GM04503 (cell line): ENCODE measurements at regions not wholly inside any gene's neighbourhood (a gene's known extent, or its start where the extent isn't known, plus 50 kb on each side); places are given as distances from the start of the nearest gene placed in this dataset.
A peak's percentile ranks its signal among the peaks of the same experiment; 100 is the strongest.

Source experiments
- DNase-seq: peaks from one replicate; pipeline ENCODE4 v3.0.0-alpha.2; 2012; ENCODE audit warnings: low read depth

DNA sequence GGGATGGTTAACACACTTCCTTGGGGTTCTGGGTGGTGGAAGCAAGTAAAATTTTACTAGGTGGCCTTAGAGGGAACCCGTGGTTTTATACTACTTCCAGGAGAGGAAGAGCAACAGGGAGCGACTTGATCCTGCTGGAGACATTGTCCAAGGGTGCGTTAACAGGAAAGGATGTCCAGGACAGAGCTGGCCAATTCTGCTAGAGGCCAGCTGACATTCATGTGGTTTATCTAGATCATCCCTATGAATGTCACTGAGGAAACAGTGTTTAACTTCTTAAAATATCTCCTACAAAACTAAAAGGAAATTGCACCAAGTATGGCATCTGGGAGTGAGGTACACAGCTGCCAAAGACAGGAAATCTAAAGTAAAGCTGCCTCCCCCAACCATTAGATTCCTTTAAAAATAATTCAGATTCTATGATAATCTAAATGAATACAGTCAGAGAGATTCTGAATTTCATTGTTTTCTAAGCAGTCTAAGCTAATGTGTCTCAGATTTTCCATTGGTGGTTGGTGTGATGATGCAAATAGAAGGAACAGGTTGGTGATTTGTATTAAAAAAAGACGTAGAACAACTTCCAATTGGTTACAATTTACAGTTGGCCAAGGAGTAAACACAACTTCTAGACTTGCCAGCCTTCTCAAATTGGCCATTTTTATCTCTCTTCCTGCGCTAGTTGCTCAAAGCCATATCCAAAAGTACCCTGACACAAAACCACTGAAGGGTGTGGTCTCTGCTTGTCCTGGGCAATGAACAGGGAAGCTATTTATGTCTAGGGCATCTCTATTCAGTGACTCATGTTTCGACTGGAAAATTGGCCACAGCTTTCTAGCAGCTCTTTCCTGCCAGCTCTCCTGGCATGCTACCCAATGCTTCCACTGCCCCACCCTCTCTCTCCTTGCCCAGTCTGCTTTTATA, 574.7 kb upstream of the MEF2C start:
- peak; percentile 29 for DNase-seq

DNA sequence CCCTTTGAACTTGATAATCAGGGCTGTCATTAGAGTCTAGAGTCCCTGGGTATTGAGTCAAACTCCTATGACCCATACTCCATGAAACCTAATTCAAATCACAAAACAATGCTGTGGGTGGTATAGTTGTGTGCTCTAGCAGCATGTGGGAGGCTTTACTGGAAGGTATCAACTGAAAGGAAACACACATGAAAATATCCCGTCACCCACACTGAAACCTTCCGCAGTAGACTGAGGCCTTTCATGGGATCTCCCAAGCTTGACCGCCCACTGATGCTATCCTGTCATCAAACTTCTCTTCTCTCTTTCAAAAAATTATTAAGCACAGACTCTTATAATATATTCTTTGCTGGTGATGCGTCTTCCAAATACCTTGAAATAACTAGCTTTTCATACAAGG, 569.1 kb upstream of the MEF2C start:
- DNase-seq = no peak

DNA sequence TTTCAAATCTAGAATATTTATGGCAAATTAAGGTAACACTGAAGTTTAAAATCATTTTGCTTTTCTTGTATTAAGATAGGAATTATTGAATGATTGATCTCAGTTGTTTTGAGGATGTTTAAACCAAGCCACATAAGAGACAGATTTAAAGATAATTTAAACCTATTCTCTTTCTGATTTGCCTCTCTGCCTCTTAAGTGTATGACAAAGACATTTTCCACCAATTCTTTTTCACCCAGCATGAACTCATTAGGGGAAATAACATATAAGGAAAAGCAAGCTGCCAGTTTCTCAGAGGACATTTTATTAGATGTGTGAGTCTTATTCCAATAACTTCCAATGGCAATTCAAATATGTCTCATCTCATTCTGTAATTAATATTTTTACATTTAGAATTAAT, 568.3 kb upstream of the MEF2C start:
- DNase-seq = no peak

DNA sequence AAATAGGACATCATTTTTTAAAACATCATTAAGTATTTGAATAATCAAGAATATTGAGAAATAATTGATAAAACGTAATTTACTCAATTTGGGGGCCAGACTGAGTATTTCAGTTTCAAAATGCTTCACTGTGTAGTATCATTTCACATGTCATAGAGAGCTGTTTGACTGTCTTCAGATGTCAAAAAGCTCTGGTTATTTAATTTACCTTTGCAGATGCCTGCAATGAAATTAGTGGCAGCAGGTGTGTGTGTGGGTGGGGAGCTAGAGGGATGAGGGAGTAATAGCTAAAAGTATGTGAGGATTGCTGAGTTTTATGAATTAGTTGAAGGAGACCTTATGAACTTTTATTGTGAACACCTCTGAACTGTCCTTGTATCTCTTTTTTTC, 567.2 kb upstream of the MEF2C start:
- no peak for DNase-seq

DNA sequence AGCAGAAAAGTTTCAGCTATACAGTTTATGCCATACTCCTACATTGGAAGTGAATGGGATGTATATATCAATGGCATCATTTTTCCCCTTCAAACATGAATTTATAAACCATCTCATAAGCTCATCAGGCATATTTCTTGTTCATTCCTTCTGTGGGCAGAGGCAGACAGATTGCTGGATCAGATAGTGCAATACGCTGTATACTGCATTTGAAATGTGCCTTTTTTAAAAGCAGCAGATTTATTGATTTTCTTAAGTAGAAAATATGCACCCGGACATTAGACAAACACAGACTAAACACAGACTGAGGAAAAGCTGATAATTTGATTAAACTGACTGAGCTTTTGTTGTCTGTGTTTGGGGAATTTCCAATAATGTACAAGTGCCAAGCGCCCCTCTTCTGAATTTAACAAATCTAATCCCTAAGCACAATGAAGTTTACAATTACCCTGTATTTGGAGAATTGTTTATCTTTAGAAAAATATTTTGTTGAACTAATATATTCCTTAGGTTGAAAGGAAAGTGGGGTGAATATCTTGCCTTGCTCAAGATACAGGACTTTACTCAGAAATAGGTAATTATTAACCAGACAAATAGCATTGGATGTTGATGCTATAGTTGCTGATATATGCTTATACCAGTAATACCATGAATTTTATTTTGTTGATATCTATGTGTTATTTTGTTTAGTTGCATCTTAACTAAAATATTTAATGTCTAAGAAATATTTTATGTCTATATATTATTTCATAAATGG, 566.6 kb upstream of the MEF2C start:
- no peak for DNase-seq

DNA sequence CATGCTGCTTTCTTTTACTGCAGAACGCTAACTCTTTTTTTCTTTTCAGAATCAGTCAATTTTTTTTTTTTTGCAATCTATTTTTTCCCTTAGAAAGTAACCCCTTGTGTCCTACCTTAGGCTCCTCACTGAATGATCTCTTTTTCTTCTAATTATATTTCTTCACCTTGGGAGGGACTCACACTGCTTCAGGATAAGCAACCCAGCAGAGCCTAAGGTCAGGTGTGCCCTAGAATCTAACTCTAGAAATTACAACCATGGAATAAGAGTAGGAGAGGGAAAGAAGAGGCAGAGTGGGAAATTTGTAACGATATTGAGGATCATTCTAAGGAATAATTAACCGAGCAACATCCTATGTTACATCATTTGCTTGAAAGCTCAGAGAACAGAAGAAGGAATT, 564.0 kb upstream of the MEF2C start:
- DNase-seq = no peak

DNA sequence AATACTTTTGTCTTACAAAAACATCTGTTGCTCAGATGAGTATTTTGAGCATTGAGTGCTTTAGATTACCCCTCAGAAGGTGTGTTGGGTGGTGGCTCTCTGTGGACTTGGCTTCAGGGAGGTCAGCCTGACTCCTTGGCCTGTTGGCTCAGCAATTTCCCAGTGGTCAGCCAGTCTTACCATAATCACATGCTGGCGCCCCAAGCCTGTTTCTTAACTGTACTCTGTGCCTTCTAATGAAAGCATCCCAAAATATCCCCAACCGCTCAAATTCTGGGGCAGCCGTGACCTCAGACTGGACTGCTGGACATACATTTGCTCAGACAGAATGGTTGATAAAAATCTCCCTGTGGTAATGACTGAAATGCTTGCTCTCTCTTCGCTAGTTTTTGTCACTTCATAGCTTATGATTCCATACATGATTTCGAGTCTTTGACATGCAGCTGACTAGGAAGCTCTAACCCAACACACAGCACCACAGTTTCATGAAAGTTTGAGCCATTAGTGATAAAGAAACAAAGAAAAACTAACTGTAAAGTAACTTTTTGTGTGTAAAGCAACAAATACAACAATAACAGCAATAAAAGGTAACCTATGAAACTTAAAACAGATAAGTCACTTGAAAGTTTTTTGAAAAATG, 562.2 kb upstream of the MEF2C start:
- DNase-seq = no peak

DNA sequence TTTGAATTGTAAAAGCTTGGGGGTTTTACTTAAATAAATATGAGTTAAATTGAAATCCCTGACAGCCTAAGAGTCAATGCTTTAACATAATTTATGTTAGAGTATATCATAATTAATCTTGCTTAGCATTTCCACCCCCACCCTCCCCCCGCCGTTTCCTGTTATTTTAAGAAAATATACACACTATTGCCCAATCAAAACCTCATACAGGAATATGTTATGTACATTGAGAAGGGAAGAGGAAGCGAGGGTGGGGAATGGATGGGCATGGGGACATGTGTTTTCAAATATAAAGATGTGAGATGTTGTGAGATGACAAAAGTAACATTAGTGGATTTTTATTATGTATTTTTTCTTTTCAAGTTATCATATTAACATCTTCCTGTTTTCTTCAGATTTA, 561.1 kb upstream of the MEF2C start:
- no peak for DNase-seq

DNA sequence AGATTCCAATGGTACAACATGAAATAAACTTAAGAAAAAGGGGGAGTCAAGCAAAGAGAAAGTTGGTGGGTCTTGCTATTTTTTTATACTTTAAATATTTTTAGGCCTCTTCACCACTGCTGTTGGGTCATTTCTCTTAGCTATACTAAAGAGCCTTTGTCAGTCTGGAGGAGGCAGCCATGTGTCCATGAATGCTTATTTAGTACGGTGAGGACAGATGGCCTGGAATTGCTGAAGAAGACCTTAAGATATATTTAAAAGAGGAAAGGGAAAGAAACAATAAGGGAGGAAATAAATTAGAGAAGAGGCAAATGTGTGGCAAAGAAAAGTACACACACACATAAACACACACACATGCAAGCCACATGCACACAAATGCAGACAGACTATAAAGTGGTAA, 560.5 kb upstream of the MEF2C start:
- no peak for DNase-seq

DNA sequence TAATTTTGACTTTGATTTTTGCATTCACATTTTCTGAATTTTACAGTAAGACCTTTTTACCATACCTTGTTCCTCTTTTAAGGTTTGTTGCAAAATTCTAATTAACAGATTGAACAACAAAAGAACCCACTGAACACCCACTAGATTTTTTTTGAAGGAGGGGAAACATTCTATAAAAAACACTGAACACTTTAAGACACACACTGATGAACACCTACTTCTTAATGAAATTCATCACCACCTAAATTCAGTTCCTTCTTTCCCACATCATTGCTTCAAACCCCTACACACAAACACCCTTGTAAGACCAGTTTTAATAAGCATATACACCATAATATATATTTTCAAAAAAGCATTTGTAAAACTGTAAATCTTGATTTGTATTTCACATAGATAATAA, 559.0 kb upstream of the MEF2C start:
- no peak for DNase-seq

DNA sequence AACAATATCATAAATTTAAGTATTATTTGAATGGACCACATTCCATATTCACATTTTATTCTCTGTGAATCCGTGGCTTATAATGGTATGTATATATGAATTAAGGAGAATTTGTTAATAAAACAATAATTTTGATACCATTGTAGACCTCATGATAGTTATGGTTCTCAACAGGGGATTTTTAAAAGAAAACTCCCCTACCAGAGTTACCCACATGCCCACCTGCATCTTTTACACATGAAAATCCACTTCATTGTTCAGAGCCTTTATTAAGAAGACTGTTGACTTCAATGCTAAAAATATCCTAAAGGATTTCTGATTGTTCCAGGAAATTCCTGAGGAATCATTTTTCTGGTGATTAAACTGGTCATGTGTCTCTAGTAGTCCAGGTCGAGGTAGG, 557.7 kb upstream of the MEF2C start:
- DNase-seq = no peak

DNA sequence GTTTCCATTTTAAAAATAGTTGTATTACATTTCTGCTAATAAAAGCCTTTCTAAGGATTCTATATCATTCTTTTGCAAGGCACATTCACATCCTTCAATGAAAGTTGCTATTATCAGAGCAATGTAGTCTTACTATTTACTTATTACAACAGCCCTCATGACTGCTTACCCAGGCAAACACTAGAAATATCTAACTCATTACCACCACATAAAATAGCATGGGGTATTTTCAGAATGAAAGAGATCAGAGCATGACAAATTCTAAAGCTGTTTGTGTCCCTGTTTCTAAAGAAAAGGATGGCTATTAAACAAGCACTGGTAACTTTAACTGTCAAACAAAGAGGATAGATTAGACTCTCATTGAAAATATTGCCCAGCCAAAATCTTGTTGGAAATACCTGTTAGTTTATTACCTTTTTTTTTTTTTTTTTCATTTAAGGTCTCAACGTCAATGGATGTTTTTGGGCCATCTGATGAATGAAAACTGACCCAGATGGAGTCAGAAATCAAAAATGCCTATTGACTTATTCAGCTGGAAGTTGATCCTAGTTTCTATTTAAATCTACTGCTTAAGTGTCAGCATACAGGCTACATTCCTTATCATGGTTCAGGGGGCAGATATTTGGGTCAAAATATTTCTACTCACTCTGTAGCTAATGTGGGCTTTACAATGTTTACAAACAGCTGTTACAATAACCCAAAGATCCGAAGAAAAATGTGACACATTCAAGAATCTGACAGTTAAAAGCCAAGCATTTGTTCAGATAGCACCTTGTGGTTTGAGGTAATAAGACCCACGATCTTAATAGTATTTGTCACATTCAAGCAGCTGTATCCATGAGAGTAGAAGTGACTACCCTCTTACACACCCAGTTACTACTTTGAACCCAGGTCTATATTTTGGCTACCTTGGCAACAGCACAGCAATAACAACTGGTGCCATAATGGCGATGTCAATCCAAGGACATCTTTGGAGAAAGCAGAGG, 554.8 kb upstream of the MEF2C start:
- no peak for DNase-seq

DNA sequence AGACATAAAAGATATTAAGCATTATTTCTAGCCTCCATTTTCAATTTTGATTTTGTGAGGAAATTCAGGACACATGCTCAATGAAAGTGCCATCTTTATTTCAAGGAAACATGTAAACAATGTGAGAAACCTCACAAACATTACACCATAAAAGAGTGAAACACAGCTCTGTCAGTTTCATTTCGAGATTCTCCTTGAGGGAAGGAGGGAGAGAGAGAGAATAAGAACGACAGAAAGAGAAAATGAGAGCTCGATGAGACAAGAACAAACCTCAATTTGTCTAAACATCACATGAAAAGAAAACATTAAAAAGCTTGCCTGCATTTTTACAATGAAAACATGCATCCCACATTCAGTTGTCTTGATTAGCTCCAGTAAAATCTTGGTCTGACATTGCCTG, 553.5 kb upstream of the MEF2C start:
- DNase-seq = no peak

DNA sequence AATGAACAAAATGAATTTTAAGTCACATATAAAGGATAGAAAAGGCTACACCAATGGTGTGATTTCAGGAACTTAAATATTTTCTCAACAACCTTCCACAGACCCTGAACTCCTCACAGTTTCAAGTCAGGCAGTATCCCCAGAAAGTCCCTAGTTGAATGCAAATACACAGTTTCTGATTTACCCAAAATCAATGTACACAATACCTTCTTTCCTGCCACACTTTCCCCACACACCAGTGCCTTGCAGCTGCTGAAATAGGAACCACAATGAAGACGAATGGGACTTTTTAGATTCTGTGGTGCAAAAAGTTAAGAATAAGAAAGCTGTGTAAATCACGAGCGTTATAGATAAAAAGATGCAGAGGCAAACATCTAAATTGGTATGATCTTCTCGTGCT, 552.4 kb upstream of the MEF2C start:
- no peak for DNase-seq

DNA sequence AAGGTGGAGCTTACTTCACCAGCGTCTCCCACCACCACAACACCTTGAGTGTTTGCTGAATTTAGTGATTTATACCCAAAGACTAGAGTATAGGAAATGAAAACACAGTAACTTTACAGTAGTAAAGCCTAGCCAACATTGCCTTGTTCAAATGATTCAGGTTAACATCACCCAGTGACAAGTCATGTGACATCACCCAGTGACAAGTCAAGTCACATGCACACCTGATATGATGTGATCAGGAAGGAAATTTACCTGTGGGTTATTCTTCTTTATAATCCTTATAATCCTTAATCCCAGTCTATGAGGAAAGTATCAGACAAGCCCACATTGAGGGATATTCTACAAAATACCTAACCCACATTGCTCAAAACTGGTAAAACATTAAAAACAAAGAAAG, 545.6 kb upstream of the MEF2C start:
- DNase-seq = no peak

DNA sequence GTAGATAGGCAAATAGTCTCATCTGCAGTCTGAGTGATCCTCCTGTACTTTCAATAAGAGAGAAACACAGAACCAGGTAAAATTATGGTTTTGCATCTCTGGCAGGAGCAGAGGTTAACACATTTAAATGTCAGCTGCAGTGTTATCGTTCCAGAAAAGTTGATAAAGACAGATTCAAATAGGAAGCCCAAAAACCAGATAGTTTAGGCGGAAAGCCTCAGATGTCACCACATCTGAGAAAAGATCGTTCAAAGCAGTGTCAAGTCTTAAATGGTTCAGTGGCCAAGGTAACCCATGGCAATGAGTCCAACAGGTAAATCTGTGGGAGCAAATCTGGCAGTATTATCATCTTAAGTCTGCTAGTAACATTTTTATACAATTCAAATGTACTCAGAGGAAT, 542.1 kb upstream of the MEF2C start:
- DNase-seq = no peak

DNA sequence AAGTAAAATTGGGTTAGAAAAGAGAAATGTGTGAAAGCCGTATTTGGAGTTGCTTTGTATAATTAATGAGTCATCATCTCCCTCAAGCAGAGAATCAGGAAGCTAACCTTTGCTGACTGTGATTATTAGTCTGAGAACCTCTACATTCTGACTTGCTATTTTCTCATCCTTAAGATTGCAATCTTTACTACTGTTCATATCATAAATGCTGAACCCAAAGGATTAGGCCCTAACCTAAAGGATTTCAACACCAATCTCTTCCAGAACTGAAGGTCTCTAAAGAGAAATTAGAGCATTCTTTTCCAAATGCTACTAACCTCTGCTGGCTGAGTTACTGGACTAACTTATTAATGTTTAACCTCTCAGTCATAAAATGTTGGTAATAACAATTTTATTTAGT, 538.1 kb upstream of the MEF2C start:
- DNase-seq = no peak

DNA sequence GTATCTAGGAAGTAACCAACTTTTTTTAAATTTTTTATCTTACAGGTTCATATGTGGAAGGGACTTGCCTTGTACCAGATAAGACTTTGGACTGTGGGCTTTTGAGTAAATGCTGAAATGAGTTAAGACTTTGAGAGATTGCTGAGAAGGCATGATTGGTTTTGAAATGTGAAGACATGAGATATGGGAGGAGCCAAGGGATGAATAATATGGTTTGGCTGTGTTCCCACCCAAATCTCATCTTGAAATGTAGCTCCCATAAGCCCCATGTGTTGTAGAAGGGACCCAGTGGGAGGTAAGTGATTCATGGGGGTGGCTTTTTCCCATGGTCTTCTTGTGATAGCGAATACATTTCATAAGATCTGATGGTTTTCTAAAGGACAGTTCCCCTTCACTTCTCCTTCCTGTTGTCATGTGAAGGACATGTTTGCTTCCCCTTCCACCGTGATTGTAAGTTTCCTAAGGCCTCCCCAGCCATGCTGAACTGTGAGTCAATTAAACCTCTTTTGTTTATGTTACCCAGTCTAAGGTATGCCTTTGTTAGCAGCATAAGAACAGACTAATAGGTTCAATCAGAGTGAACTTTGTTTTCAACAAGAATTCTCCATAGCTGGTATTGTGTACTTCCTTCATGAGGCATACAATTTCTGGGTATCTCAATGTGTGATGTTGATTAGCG, 535.6 kb upstream of the MEF2C start:
- DNase-seq = no peak

DNA sequence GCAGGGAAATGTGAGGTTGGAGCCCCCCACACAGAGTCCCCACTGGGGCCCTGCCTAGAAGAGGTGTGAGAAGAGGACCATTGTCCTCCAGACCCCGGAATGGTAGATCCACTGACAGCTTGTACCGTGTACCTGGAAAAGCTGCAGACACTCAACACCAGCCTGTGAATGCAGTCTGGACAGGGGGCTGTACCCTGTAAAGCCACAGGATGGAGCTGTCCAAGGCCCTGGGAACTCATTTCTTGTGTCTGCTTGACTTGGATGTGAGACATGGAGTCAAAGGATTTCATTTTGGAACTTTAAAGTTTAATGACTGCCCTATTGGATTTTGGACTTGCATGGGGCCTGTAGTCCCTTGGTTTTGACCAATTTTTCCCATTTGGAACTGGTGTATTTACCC, 535.0 kb upstream of the MEF2C start:
- no peak for DNase-seq

DNA sequence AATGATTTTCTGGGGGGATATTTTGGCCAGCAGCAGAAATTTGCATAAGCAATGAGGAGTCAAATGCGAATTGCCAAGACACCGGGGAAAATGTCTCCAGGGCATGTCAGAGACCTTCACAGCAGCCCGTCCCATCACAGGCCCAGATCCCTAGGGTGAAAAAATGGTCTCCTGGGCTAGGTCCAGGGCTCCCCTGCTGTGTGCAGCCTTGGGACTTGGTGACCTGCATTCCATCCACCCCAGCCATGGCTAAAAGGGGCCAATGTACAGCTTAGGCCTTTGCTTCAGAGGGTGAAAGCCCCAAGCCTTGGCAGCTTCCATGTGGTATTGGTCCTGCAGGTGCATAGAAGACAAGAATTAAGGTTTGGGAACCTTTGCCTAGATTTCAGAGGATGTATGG, 534.5 kb upstream of the MEF2C start:
- no peak for DNase-seq

DNA sequence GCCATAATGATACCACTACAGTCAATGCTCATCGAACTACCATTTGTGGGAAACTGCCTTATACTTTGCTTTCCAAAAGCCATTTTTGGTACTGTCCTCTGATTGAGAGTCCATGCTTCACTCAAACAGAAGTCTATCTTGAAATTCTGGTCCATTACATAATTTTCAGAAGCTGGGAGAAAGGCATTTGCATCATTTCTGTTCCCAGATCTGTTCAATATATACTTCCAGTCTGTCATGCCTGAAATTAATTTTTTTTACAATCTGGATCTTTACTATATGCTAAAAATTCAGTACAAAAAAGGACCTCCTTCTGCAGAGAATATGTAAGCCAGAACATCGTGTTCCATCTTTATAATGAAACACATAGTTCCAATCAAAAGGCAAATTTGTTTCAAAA, 528.9 kb upstream of the MEF2C start:
- no peak for DNase-seq
